Suprapubic skin (tissue), 4 donors: ENCODE measurements at regions not wholly inside any gene's neighbourhood (a gene's known extent, or its start where the extent isn't known, plus 50 kb on each side); places are given as distances from the start of the nearest gene placed in this dataset.

Experiments used
- CTCF ChIP-seq, 2 donors: fragments of 200-600 bp in 1 of 2; fragments of 450-650 bp in 1 of 2; sonication (generic) in 1 of 2; IDR thresholded peaks; one replicate each; pipeline ENCODE4 v1.5.1; 2016 to 2019; ENCODE audit warnings: antibody characterized with exemption in 2 of 2, mild to moderate bottlenecking in 1 of 2, moderate library complexity in 1 of 2
- EP300 ChIP-seq: sonication (generic); formaldehyde crosslinking; IDR thresholded peaks from one replicate; pipeline ENCODE4 v1.6.1; 2017; ENCODE audit warnings: antibody characterized with exemption
- POLR2A ChIP-seq, 2 donors: fragments of 450-650 bp; IDR thresholded peaks; one replicate each; pipeline ENCODE4 v1.6.1; 2017; ENCODE audit warnings: antibody characterized with exemption in 2 of 2, mild to moderate bottlenecking in 2 of 2, moderate library complexity in 2 of 2
- POLR2AphosphoS5 ChIP-seq, 3 donors: sonication (generic); formaldehyde crosslinking; IDR thresholded peaks; one replicate each; pipeline ENCODE4 v1.6.1; 2017; ENCODE audit warnings: antibody characterized with exemption in 3 of 3

GRCh38 chr2:173661586-173661985 is 303.6 kb downstream of the SP3 start:
- TF ChIP-seq POLR2A (IDR thresholded peaks at IDR 0.05) (no peak), POLR2AphosphoS5 (IDR thresholded peaks at IDR 0.05) (no peak), CTCF (IDR thresholded peaks at IDR 0.05) (no peak), EP300 (no peak)
